ENCODE measurements at regions not wholly inside any gene's neighbourhood (a gene's known extent, or its start where the extent isn't known, plus 50 kb on each side); places are given as distances from the start of the nearest gene placed in this dataset.

DNA sequence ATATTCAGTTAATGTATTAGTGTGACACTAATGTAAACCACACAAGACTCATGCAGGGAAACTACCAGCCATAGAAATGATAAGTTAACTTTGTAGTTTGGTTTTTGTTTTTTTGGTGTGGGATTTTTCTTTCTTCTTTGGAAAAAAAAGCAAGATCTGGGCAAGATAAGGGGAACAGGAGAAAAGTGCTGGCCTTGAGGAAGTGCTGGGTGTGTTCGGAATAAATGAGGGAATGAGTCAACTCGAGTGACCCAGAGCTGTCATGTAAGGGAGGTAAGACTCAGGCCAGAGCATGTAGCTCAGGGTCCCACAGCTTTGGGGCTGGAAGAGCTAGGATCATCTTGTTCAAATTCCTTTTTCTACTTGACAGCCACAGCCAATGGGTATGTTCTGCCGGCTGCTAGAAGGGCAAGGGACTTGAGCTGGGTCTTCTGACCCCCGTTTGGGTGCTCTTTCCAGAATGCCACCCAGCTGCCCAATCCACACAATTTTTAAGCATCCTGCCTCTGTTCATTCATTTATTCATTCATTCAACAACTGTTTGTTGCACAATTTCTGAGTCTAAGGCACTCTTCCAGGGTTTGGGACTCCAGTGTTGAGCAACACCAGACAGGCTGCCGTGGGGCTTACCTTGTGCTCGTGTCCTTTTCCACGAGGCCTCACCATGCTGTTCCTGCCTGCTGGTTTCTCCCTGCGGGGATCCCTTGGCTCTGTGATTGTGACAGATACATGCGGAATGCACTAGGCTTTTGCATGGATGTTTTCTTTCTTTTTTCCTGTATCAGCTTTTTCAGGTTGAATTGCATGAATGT, 54.5 kb downstream of the CLDN34 start:
- H4K20me1 ChIP-seq (ENCODE audit: insufficient read depth) = no peaks in the 10 kb centered on the region
- peaks cover 70% of the 10 kb centered on the region for H3K79me2 ChIP-seq (ENCODE audit: low read depth)
- no peak for TF ChIP-seq EZH2 (IDR thresholded peaks at IDR 0.05; ENCODE audit: low read depth)
- TF ChIP-seq, protein P1, sequence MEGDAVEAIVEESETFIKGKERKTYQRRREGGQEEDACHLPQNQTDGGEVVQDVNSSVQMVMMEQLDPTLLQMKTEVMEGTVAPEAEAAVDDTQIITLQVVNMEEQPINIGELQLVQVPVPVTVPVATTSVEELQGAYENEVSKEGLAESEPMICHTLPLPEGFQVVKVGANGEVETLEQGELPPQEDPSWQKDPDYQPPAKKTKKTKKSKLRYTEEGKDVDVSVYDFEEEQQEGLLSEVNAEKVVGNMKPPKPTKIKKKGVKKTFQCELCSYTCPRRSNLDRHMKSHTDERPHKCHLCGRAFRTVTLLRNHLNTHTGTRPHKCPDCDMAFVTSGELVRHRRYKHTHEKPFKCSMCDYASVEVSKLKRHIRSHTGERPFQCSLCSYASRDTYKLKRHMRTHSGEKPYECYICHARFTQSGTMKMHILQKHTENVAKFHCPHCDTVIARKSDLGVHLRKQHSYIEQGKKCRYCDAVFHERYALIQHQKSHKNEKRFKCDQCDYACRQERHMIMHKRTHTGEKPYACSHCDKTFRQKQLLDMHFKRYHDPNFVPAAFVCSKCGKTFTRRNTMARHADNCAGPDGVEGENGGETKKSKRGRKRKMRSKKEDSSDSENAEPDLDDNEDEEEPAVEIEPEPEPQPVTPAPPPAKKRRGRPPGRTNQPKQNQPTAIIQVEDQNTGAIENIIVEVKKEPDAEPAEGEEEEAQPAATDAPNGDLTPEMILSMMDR (conservative IDR thresholded peaks at IDR 0.05) = no peak
- POLR2A ChIA-PET (ENCODE audit: unreplicated experiment) = interaction anchor here (0.7 kb wide), 1 partner anchor 20 kb away, joined by 5 read pairs; no protein-coding TSS in a partner anchor
- H2AFZ ChIP-seq = no peak overlapping the region
- BruUV-seq (replicated peaks) = no TSS peak
- intact Hi-C loops (cut with micrococcal nuclease; ENCODE audit: unreplicated experiment) = no loop called here
- no peak for DNase-seq
- no peak overlapping the region for H3K27ac ChIP-seq
- peaks cover 20% of the 10 kb centered on the region for H3F3A ChIP-seq (ENCODE audit: insufficient read depth, low read depth)
- CTCF ChIA-PET = no interaction called here
- H3K4me2 ChIP-seq = no peak overlapping the region
- H3K36me3 ChIP-seq (ENCODE audit: low read depth) = 0 out of 2 replicates have a peak, but pooled peaks cover 6% of the 10 kb centered on the region
- no peaks in the 10 kb centered on the region for H3K27me3 ChIP-seq (ENCODE audit: insufficient read depth, low read depth)
- H3K4me1 ChIP-seq (replicated peaks; ENCODE audit: insufficient read depth) = peaks cover 29% of the 10 kb centered on the region
- H3K9me2 ChIP-seq (ENCODE audit: insufficient read depth) = no peaks in the 10 kb centered on the region
- no peak overlapping the region for H3K4me3 ChIP-seq
- no peaks in the 10 kb centered on the region for H3K9me3 ChIP-seq (ENCODE audit: insufficient read depth, low read depth)

DNA sequence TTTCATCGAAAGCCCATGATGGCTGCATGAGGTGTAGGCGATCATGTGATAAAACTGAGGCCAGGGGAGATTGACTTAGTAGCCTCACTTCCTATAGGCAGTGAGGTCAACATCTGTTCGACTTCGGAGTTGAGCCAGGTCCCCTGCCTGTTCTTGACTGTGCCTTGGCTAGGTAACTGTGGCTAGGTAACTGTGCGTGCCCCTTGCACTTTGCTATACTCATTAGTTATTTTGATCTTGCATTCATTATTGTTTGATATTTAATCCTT, 55.0 kb downstream of the CLDN34 start:
- H3K4me2 ChIP-seq = no peak overlapping the region
- peaks cover 65% of the 10 kb centered on the region for H3K79me2 ChIP-seq (ENCODE audit: low read depth)
- no peaks in the 10 kb centered on the region for H3K9me2 ChIP-seq (ENCODE audit: insufficient read depth)
- peaks cover 24% of the 10 kb centered on the region for H3K4me1 ChIP-seq (replicated peaks; ENCODE audit: insufficient read depth)
- CTCF ChIA-PET = no interaction called here
- H3K27me3 ChIP-seq (ENCODE audit: insufficient read depth, low read depth) = no peaks in the 10 kb centered on the region
- H3F3A ChIP-seq (ENCODE audit: insufficient read depth, low read depth) = peaks cover 14% of the 10 kb centered on the region
- no peak for DNase-seq
- POLR2A ChIA-PET (ENCODE audit: unreplicated experiment) = no interaction called here
- H3K9me3 ChIP-seq (ENCODE audit: insufficient read depth, low read depth) = no peaks in the 10 kb centered on the region
- no TSS peak for BruUV-seq (replicated peaks)
- no peak overlapping the region for H3K4me3 ChIP-seq
- H3K36me3 ChIP-seq (ENCODE audit: low read depth) = 0 out of 2 replicates have a peak, but pooled peaks cover 6% of the 10 kb centered on the region
- no peak overlapping the region for H3K27ac ChIP-seq
- H4K20me1 ChIP-seq (ENCODE audit: insufficient read depth) = no peaks in the 10 kb centered on the region
- intact Hi-C loops (cut with micrococcal nuclease; ENCODE audit: unreplicated experiment) = no loop called here
- H2AFZ ChIP-seq = no peak overlapping the region
- no peak for TF ChIP-seq EZH2 (IDR thresholded peaks at IDR 0.05; ENCODE audit: low read depth)
- TF ChIP-seq, protein P1 (conservative IDR thresholded peaks at IDR 0.05) = no peak

DNA sequence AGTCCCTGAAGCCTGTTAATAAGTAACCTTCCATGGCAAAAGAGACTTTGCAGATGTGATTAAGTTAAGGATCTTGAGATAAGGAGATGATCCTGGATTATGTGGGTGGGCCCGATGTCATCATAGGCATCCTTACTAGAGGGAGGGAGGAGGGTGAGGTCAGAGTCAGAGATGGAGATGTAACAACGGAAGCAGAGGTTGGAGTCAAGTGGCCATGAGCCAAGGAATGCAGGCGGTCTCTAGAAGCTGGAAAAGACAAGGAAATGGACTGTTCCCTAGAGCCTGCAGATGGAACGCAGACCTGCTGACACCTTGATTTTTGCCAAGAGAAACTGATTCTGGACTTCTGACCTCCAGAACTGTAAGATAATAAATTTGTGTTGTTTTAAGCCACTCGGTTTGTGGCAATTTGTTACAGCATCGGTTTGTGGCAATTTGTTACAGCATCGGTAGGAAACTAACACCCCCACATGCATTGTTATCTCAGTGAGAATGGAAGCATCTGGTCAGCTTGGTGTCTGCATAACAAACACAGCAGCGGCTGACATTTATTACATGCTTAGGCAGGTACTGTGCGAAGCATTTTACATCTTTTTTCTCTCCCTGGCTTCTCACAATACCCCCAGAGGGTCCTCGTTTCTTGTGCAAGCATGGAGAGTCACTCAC, 55.6 kb downstream of the CLDN34 start:
- TF ChIP-seq EZH2 (IDR thresholded peaks at IDR 0.05; ENCODE audit: low read depth) = no peak
- TF ChIP-seq, protein P1 (conservative IDR thresholded peaks at IDR 0.05) = no peak
- CTCF ChIA-PET = no interaction called here
- H4K20me1 ChIP-seq (ENCODE audit: insufficient read depth) = no peaks in the 10 kb centered on the region
- H3K4me3 ChIP-seq = no peak overlapping the region
- POLR2A ChIA-PET (ENCODE audit: unreplicated experiment) = no interaction called here
- H3K4me2 ChIP-seq = no peak overlapping the region
- BruUV-seq (replicated peaks) = no TSS peak
- intact Hi-C loops (cut with micrococcal nuclease; ENCODE audit: unreplicated experiment) = no loop called here
- no peak overlapping the region for H2AFZ ChIP-seq
- H3F3A ChIP-seq (ENCODE audit: insufficient read depth, low read depth) = peaks cover 10% of the 10 kb centered on the region
- H3K27me3 ChIP-seq (ENCODE audit: insufficient read depth, low read depth) = no peaks in the 10 kb centered on the region
- H3K9me2 ChIP-seq (ENCODE audit: insufficient read depth) = no peaks in the 10 kb centered on the region
- H3K9me3 ChIP-seq (ENCODE audit: insufficient read depth, low read depth) = no peaks in the 10 kb centered on the region
- no peak for DNase-seq
- 0 out of 2 replicates have a peak, but pooled peaks cover 6% of the 10 kb centered on the region for H3K36me3 ChIP-seq (ENCODE audit: low read depth)
- H3K4me1 ChIP-seq (replicated peaks; ENCODE audit: insufficient read depth) = peaks cover 19% of the 10 kb centered on the region
- no peak overlapping the region for H3K27ac ChIP-seq
- H3K79me2 ChIP-seq (ENCODE audit: low read depth) = peaks cover 65% of the 10 kb centered on the region

All from PC-9 (cell line).